Mammary epithelial cell (primary cell): ENCODE measurements at regions not wholly inside any gene's neighbourhood (a gene's known extent, or its start where the extent isn't known, plus 50 kb on each side); places are given as distances from the start of the nearest gene placed in this dataset.
A peak's percentile ranks its signal among the peaks of the same experiment; 100 is the strongest.

Experiments used
- EZH2 ChIP-seq: IDR thresholded peaks from 2 replicates; pipeline ENCODE4 v1.6.1; 2012; ENCODE audit warnings: low read length, inconsistent platforms, borderline replicate concordance
- TF ChIP-seq, protein P1 (sequence below), 2 donors: IDR thresholded peaks in 1 of 2; conservative IDR thresholded peaks in 1 of 2; 2 replicates each; pipeline ENCODE4 v1.5.1; 2011 to 2012; ENCODE audit warnings: inconsistent platforms in 2 of 2, low read length in 2 of 2, mild to moderate bottlenecking in 2 of 2, control low read depth in 1 of 2, low read depth in 1 of 2; ENCODE audit not compliant: insufficient read depth in 1 of 2; ENCODE audit errors: extremely low read depth in 1 of 2

GRCh38 chr4:154082760-154083535 is 294.1 kb upstream of the SFRP2 start:
- no peak for TF ChIP-seq EZH2
- TF ChIP-seq, protein P1, sequence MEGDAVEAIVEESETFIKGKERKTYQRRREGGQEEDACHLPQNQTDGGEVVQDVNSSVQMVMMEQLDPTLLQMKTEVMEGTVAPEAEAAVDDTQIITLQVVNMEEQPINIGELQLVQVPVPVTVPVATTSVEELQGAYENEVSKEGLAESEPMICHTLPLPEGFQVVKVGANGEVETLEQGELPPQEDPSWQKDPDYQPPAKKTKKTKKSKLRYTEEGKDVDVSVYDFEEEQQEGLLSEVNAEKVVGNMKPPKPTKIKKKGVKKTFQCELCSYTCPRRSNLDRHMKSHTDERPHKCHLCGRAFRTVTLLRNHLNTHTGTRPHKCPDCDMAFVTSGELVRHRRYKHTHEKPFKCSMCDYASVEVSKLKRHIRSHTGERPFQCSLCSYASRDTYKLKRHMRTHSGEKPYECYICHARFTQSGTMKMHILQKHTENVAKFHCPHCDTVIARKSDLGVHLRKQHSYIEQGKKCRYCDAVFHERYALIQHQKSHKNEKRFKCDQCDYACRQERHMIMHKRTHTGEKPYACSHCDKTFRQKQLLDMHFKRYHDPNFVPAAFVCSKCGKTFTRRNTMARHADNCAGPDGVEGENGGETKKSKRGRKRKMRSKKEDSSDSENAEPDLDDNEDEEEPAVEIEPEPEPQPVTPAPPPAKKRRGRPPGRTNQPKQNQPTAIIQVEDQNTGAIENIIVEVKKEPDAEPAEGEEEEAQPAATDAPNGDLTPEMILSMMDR (conservative IDR thresholded peaks at IDR 0.05 in 1 of 2, IDR thresholded peaks at IDR 0.05 in 1 of 2; ENCODE audit: extremely low read depth in 1 of 2, insufficient read depth in 1 of 2, low read depth in 1 of 2, low read length in 2 of 2) = peak; percentile 53 to 55
